H1 (cell line): ENCODE measurements at regions not wholly inside any gene's neighbourhood (a gene's known extent, or its start where the extent isn't known, plus 50 kb on each side); places are given as distances from the start of the nearest gene placed in this dataset.
A peak's percentile ranks its signal among the peaks of the same experiment; 100 is the strongest.

Source experiments
- CTCF ChIA-PET: fragments of 300-600 bp; sonication (Branson Sonifier 250); formaldehyde crosslinking; loops from one replicate; lab custom pipeline; 2021; ENCODE audit not compliant: partially characterized antibody; lab: Charles Lee
- POLR2A ChIA-PET: fragments of 300-600 bp; sonication (Branson Sonifier 250); formaldehyde crosslinking; loops from one replicate; lab custom pipeline; 2021; ENCODE audit warnings: inconsistent platforms; ENCODE audit not compliant: partially characterized antibody; lab: Charles Lee
- DNase-seq, 2 experiments: peaks; one replicate each; pipeline versions ENCODE4 v3.0.0 to v3.0.0-alpha.2; 2010 to 2022; ENCODE audit warnings: low spot score in 2 of 2, low read depth in 1 of 2, mixed read lengths in 1 of 2
- FAIRE-seq: peaks from 2 replicates; lab custom pipeline; 2011; peaks lifted over from hg19 to GRCh38; lab: Jason Lieb, UNC
- H2AFZ ChIP-seq: 2 replicates; pipeline ENCODE4 v1.8.1; 2012; ENCODE audit warnings: low read length, inconsistent platforms
- H2AK5ac ChIP-seq: 2 replicates; pipeline ENCODE4 v1.6.1; 2013; ENCODE audit warnings: low read depth, low read length
- H2BK120ac ChIP-seq: replicated peaks from 2 replicates; pipeline ENCODE3; 2013; ENCODE audit warnings: low read depth, low read length, inconsistent platforms
- H2BK12ac ChIP-seq: 2 replicates; pipeline ENCODE4 v1.6.1; 2013; ENCODE audit warnings: low read depth, low read length
- H2BK15ac ChIP-seq: 2 replicates; pipeline ENCODE4 v1.6.1; 2013; ENCODE audit warnings: low read length
- H2BK20ac ChIP-seq: 2 replicates; pipeline ENCODE4 v1.6.1; 2013; ENCODE audit warnings: low read length
- H2BK5ac ChIP-seq: 2 replicates; pipeline ENCODE4 v1.6.1; 2013; ENCODE audit warnings: low read depth, low read length
- H3K14ac ChIP-seq: 2 replicates; pipeline ENCODE4 v1.6.1; 2013; ENCODE audit warnings: inconsistent platforms; ENCODE audit not compliant: insufficient read length
- H3K18ac ChIP-seq: 2 replicates; pipeline ENCODE4 v1.6.1; 2013; ENCODE audit warnings: low read length; ENCODE audit errors: extremely low read depth
- H3K23ac ChIP-seq: 2 replicates; pipeline ENCODE4 v1.6.1; 2013; ENCODE audit warnings: inconsistent platforms; ENCODE audit not compliant: insufficient read length
- H3K23me2 ChIP-seq: 2 replicates; pipeline ENCODE4 v1.6.1; 2013; ENCODE audit warnings: low read depth, low read length
- H3K27ac ChIP-seq: 2 replicates; pipeline ENCODE4 v1.6.1; 2011; ENCODE audit warnings: low read depth, low read length, inconsistent platforms
- H3K27me3 ChIP-seq, 4 experiments: replicated peaks in 1 of 4; 1 replicate in 1 of 4; 2 replicates in 3 of 4; pipeline versions ENCODE4 v1.6.1 to v1.8.1; 2011 to 2013; ENCODE audit warnings: low read length in 3 of 4, mild to moderate bottlenecking in 3 of 4, inconsistent platforms in 2 of 4, mixed read lengths in 2 of 4, moderate library complexity in 1 of 4; ENCODE audit not compliant: control insufficient read depth in 3 of 4, insufficient read depth in 3 of 4; ENCODE audit errors: extremely low read depth in 1 of 4
- H3K36me3 ChIP-seq, 4 experiments: 2 replicates each; pipeline versions ENCODE4 v1.6.1 to v1.8.1; 2011 to 2013; ENCODE audit warnings: mild to moderate bottlenecking in 4 of 4, low read length in 3 of 4, moderate library complexity in 2 of 4, control low read depth in 1 of 4, inconsistent platforms in 1 of 4; ENCODE audit not compliant: insufficient read depth in 4 of 4, control insufficient read depth in 2 of 4
- H3K4ac ChIP-seq: replicated peaks from 2 replicates; pipeline ENCODE3; 2013; ENCODE audit warnings: low read length, low read depth, mixed read lengths, inconsistent platforms; ENCODE audit not compliant: insufficient read length
- H3K4me1 ChIP-seq, 4 experiments: replicated peaks in 1 of 4; 1 replicate in 1 of 4; 2 replicates in 3 of 4; pipeline versions ENCODE4 v1.6.1 to v1.8.1; 2011 to 2013; ENCODE audit warnings: low read length in 3 of 4, inconsistent platforms in 2 of 4, mixed read lengths in 1 of 4; ENCODE audit not compliant: insufficient read depth in 4 of 4, control insufficient read depth in 3 of 4
- H3K4me2 ChIP-seq, 2 experiments: 2 replicates each; pipeline versions ENCODE4 v1.6.1 to v1.8.1; 2011 to 2013; ENCODE audit warnings: low read depth in 2 of 2, low read length in 2 of 2, control low read depth in 1 of 2, inconsistent platforms in 1 of 2, mild to moderate bottlenecking in 1 of 2; ENCODE audit not compliant: insufficient read depth in 1 of 2
- H3K4me3 ChIP-seq, 4 experiments: fragments of 200-600, 300-600 bp in 1 of 4; sonication (generic), shearing (Covaris generic), sonication (Bioruptor Twin) in 1 of 4; 2 replicates each; pipeline versions ENCODE4 v1.5.1 to v1.8.1; 2011 to 2016; ENCODE audit warnings: low read length in 4 of 4, low read depth in 3 of 4, control low read depth in 2 of 4, inconsistent platforms in 2 of 4, mild to moderate bottlenecking in 2 of 4, mixed read lengths in 1 of 4, moderate library complexity in 1 of 4; ENCODE audit not compliant: insufficient read depth in 2 of 4; ENCODE audit errors: extremely low read depth in 1 of 4
- H3K56ac ChIP-seq: replicated peaks from 2 replicates; pipeline ENCODE3; 2013; ENCODE audit warnings: low read depth, mild to moderate bottlenecking, mixed read lengths, low read length, inconsistent platforms; ENCODE audit not compliant: insufficient read length
- H3K79me1 ChIP-seq: 2 replicates; pipeline ENCODE4 v1.6.1; 2013; ENCODE audit warnings: low read depth, low read length, control low read depth
- H3K79me2 ChIP-seq, 2 experiments: 2 replicates each; pipeline versions ENCODE4 v1.6.1 to v1.8.1; 2012 to 2013; ENCODE audit warnings: low read length in 2 of 2, mild to moderate bottlenecking in 2 of 2, inconsistent platforms in 1 of 2; ENCODE audit not compliant: insufficient read depth in 2 of 2, control insufficient read depth in 1 of 2
- H3K9ac ChIP-seq, 4 experiments: replicated peaks in 1 of 4; 1 replicate in 1 of 4; 2 replicates in 3 of 4; pipeline versions ENCODE4 v1.6.1 to v1.8.1; 2011 to 2013; ENCODE audit warnings: low read depth in 3 of 4, low read length in 3 of 4, control low read depth in 2 of 4, mild to moderate bottlenecking in 2 of 4, moderate library complexity in 2 of 4, inconsistent platforms in 1 of 4; ENCODE audit errors: extremely low read depth in 1 of 4
- H3K9me3 ChIP-seq, 2 experiments: 2 replicates each; pipeline versions ENCODE4 v1.6.1 to v1.8.1; 2012 to 2013; ENCODE audit warnings: mild to moderate bottlenecking in 2 of 2, moderate library complexity in 2 of 2, control low read depth in 1 of 2, inconsistent platforms in 1 of 2, low read depth in 1 of 2, low read length in 1 of 2, mixed read lengths in 1 of 2; ENCODE audit not compliant: insufficient read depth in 2 of 2
- H4K20me1 ChIP-seq, 2 experiments: replicated peaks in 1 of 2; 2 replicates each; pipeline versions ENCODE3 to v1.8.1; 2011 to 2013; ENCODE audit warnings: inconsistent platforms in 2 of 2, low read length in 2 of 2, mild to moderate bottlenecking in 1 of 2; ENCODE audit not compliant: insufficient read depth in 2 of 2, control insufficient read depth in 1 of 2
- H4K5ac ChIP-seq: 2 replicates; pipeline ENCODE4 v1.6.1; 2013; ENCODE audit warnings: low read length, low read depth, mixed read lengths, inconsistent platforms; ENCODE audit not compliant: insufficient read length
- H4K8ac ChIP-seq: 2 replicates; pipeline ENCODE4 v1.8.0; 2013; ENCODE audit warnings: mild to moderate bottlenecking, moderate library complexity, low read length, inconsistent platforms; ENCODE audit not compliant: insufficient read depth; ENCODE audit errors: extremely low read depth
- H4K91ac ChIP-seq: replicated peaks from 2 replicates; pipeline ENCODE3; 2013; ENCODE audit warnings: low read length, mixed read lengths, inconsistent platforms; ENCODE audit not compliant: insufficient read length
- JUND ChIP-seq: IDR thresholded peaks from 2 replicates; pipeline ENCODE4 v1.6.1; 2011; ENCODE audit warnings: mild to moderate bottlenecking, improper control_type of control experiment, low read length
- WGBS, 2 experiments: shearing (Covaris generic) in 1 of 2; methylation state at CpG; one replicate each; pipeline versions ENCODE4 v1.1.6 to v1.1.7; 2013 to 2015; ENCODE audit warnings: low lambda C conversion rate in 2 of 2, mixed read lengths in 2 of 2, inconsistent platforms in 1 of 2, low coverage in 1 of 2, missing lambda C conversion rate in 1 of 2; ENCODE audit not compliant: insufficient replicate concordance in 2 of 2, insufficient coverage in 1 of 2, insufficient read length in 1 of 2; ENCODE audit errors: extremely low coverage in 1 of 2, missing lambda C conversion rate in 1 of 2; 5-methylcytosine and 5-hydroxymethylcytosine counted together

GRCh38 chr3:163626753-163627152, 1451.5 kb downstream of the SI start:
- Histone ChIP-seq H3K9me3 (no peaks in the 10 kb centered on the region), H4K20me1 (no peaks in the 10 kb centered on the region), H4K5ac (no peak overlapping the region), H3K23ac (no peak overlapping the region), H2AK5ac (no peak overlapping the region), H3K36me3 (no peaks in the 10 kb centered on the region), H3K4ac (no peak overlapping the region), H2BK120ac (no peak overlapping the region), H2BK20ac (no peak overlapping the region), H3K56ac (no peak overlapping the region), H3K79me1 (no peaks in the 10 kb centered on the region), H3K18ac (no peak overlapping the region), H3K79me2 (no peaks in the 10 kb centered on the region), H2AFZ (no peak overlapping the region), H2BK15ac (no peak overlapping the region), H3K27me3 (no peaks in the 10 kb centered on the region), H3K23me2 (no peaks in the 10 kb centered on the region), H3K9ac (no peak overlapping the region), H3K27ac (no peak overlapping the region), H3K4me2 (no peak overlapping the region), H3K4me1 (no peaks in the 10 kb centered on the region), H2BK12ac (no peak overlapping the region), H4K8ac (peak overlapping the region; percentile 57; the same call in 1 of the 2 replicates), H2BK5ac (no peak overlapping the region), H4K91ac (no peak overlapping the region), H3K14ac (no peak overlapping the region), H3K4me3 (no peak overlapping the region)
- WGBS, 2 experiments, result 96% methylated on average over 3 of the region's 3 CpGs; no CpG with 5 or more reads in 1 of the 2 experiments
- DNase-seq (no peak), FAIRE-seq (no peak)
- POLR2A ChIA-PET, result no interaction called here
- CTCF ChIA-PET, result no interaction called here
- no peak for TF ChIP-seq JUND
